Muscle layer of colon (tissue), 2 donors: ENCODE measurements at regions not wholly inside any gene's neighbourhood (a gene's known extent, or its start where the extent isn't known, plus 50 kb on each side); places are given as distances from the start of the nearest gene placed in this dataset.

ENCODE experiments used
- H3K27ac ChIP-seq: one replicate; pipeline ENCODE4 v1.7.0; 2013; ENCODE audit warnings: low read depth, mild to moderate bottlenecking, low read length, moderate library complexity
- H3K27me3 ChIP-seq, 2 donors: one replicate each; pipeline ENCODE4 v1.7.0; 2013; ENCODE audit warnings: low read length in 2 of 2, mild to moderate bottlenecking in 2 of 2; ENCODE audit not compliant: insufficient read depth in 2 of 2, control insufficient read depth in 1 of 2
- H3K36me3 ChIP-seq: one replicate; pipeline ENCODE4 v1.7.0; 2013; ENCODE audit warnings: mild to moderate bottlenecking, low read length; ENCODE audit not compliant: insufficient read depth
- H3K4me1 ChIP-seq: one replicate; pipeline ENCODE4 v1.7.0; 2013; ENCODE audit warnings: mild to moderate bottlenecking, low read length; ENCODE audit not compliant: insufficient read depth
- H3K4me3 ChIP-seq, 2 donors: one replicate each; pipeline ENCODE4 v1.7.0; 2013; ENCODE audit warnings: low read length in 2 of 2, low read depth in 1 of 2, mild to moderate bottlenecking in 1 of 2, moderate library complexity in 1 of 2
- H3K9ac ChIP-seq: one replicate; pipeline ENCODE4 v1.7.0; 2013; ENCODE audit warnings: low read length
- H3K9me3 ChIP-seq: one replicate; pipeline ENCODE4 v1.7.0; 2013; ENCODE audit warnings: mild to moderate bottlenecking, low read length
- donor health status: abdominal sarcoma.
- donor health status: Adenocarcinoma of cecum.

- no peaks in the 10 kb centered on the region for H3K36me3 ChIP-seq
- H3K4me1 ChIP-seq: no peaks in the 10 kb centered on the region
- peaks cover 0 to 51% of the 10 kb centered on the region in 2 donors for H3K27me3 ChIP-seq
These were observed 75.8 kb upstream of the GALNT9 start for GRCh38 chr12:132404951-132405741.

GRCh38 chr12:132404435-132404855 lies 75.1 kb upstream of the GALNT9 start:
- Histone ChIP-seq H3K27ac (no peak overlapping the region), H3K9me3 (no peaks in the 10 kb centered on the region), H3K9ac (no peak overlapping the region), H3K27me3 (peaks cover 0 to 58% of the 10 kb centered on the region in 2 donors), H3K4me3 (no peak overlapping the region), H3K4me1 (no peaks in the 10 kb centered on the region), H3K36me3 (no peaks in the 10 kb centered on the region)

More at GRCh38 chr12:132404951-132405741, 75.8 kb upstream of the GALNT9 start:
- no peaks in the 10 kb centered on the region for H3K9me3 ChIP-seq
- H3K9ac ChIP-seq: no peak overlapping the region
- no peak overlapping the region for H3K4me3 ChIP-seq
- no peak overlapping the region for H3K27ac ChIP-seq

- Histone ChIP-seq H3K27me3 (peaks cover 0 to 65% of the 10 kb centered on the region in 2 donors), H3K9ac (no peak overlapping the region)
These were observed 74.4 kb upstream of the GALNT9 start for GRCh38 chr12:132403636-132404434.

GRCh38 chr12:132402831-132403416 lies 73.5 kb upstream of the GALNT9 start:
- Histone ChIP-seq H3K4me3 (no peak overlapping the region), H3K27me3 (peaks cover 7 to 65% of the 10 kb centered on the region in 2 donors), H3K9me3 (no peaks in the 10 kb centered on the region), H3K27ac (no peak overlapping the region), H3K4me1 (no peaks in the 10 kb centered on the region), H3K36me3 (no peaks in the 10 kb centered on the region), H3K9ac (no peak overlapping the region)

More at GRCh38 chr12:132403636-132404434, 74.4 kb upstream of the GALNT9 start:
- H3K4me1 ChIP-seq: no peaks in the 10 kb centered on the region
- H3K27ac ChIP-seq: no peak overlapping the region
- H3K36me3 ChIP-seq: no peaks in the 10 kb centered on the region
- no peak overlapping the region for H3K4me3 ChIP-seq
- H3K9me3 ChIP-seq: no peaks in the 10 kb centered on the region

- H3K27ac ChIP-seq: no peak overlapping the region
- H3K36me3 ChIP-seq: no peaks in the 10 kb centered on the region
- H3K9me3 ChIP-seq: no peaks in the 10 kb centered on the region
- no peak overlapping the region for H3K9ac ChIP-seq
- H3K27me3 ChIP-seq: peaks cover 12 to 70% of the 10 kb centered on the region in 2 donors
- no peaks in the 10 kb centered on the region for H3K4me1 ChIP-seq
- no peak overlapping the region for H3K4me3 ChIP-seq
These were observed 72.6 kb upstream of the GALNT9 start for GRCh38 chr12:132401982-132402381.

GRCh38 chr12:132400011-132400641 lies 70.7 kb upstream of the GALNT9 start:
- H3K4me1 ChIP-seq: no peaks in the 10 kb centered on the region
- H3K9me3 ChIP-seq: no peaks in the 10 kb centered on the region
- peaks cover 18 to 78% of the 10 kb centered on the region in 2 donors for H3K27me3 ChIP-seq
- no peaks in the 10 kb centered on the region for H3K36me3 ChIP-seq
- H3K4me3 ChIP-seq: no peak overlapping the region
- no peak overlapping the region for H3K27ac ChIP-seq
- H3K9ac ChIP-seq: no peak overlapping the region

GRCh38 chr12:132399092-132400010 lies 70.0 kb upstream of the GALNT9 start:
- H3K9me3 ChIP-seq: no peaks in the 10 kb centered on the region
- peaks cover 18 to 72% of the 10 kb centered on the region in 2 donors for H3K27me3 ChIP-seq

GRCh38 chr12:132398386-132398991 lies 69.1 kb upstream of the GALNT9 start:
- H3K4me1 ChIP-seq: no peaks in the 10 kb centered on the region
- H3K36me3 ChIP-seq: no peaks in the 10 kb centered on the region
- H3K9me3 ChIP-seq: no peaks in the 10 kb centered on the region
- peaks cover 18 to 73% of the 10 kb centered on the region in 2 donors for H3K27me3 ChIP-seq
- H3K9ac ChIP-seq: no peak overlapping the region
- no peak overlapping the region for H3K4me3 ChIP-seq
- no peak overlapping the region for H3K27ac ChIP-seq

More at GRCh38 chr12:132399092-132400010, 70.0 kb upstream of the GALNT9 start:
- no peak overlapping the region for H3K27ac ChIP-seq
- no peak overlapping the region for H3K4me3 ChIP-seq
- H3K4me1 ChIP-seq: no peaks in the 10 kb centered on the region
- H3K36me3 ChIP-seq: no peaks in the 10 kb centered on the region
- H3K9ac ChIP-seq: no peak overlapping the region

GRCh38 chr12:132397934-132398385 lies 68.6 kb upstream of the GALNT9 start:
- no peaks in the 10 kb centered on the region for H3K4me1 ChIP-seq
- H3K27ac ChIP-seq: no peak overlapping the region
- H3K36me3 ChIP-seq: no peaks in the 10 kb centered on the region
- peaks cover 18 to 68% of the 10 kb centered on the region in 2 donors for H3K27me3 ChIP-seq
- H3K4me3 ChIP-seq: no peak overlapping the region
- no peaks in the 10 kb centered on the region for H3K9me3 ChIP-seq
- H3K9ac ChIP-seq: no peak overlapping the region
